Stomach smooth muscle (tissue), 2 donors: ENCODE measurements at regions not wholly inside any gene's neighbourhood (a gene's known extent, or its start where the extent isn't known, plus 50 kb on each side); places are given as distances from the start of the nearest gene placed in this dataset.

Source experiments
- H3K27ac ChIP-seq: one replicate; pipeline ENCODE4 v1.7.0; 2013; ENCODE audit warnings: mild to moderate bottlenecking, low read length, inconsistent platforms
- H3K27me3 ChIP-seq, 2 donors: one replicate each; pipeline ENCODE4 v1.7.0; 2013; ENCODE audit warnings: low read length in 2 of 2; ENCODE audit not compliant: insufficient read depth in 2 of 2, control insufficient read depth in 1 of 2
- H3K36me3 ChIP-seq, 2 donors: one replicate each; pipeline ENCODE4 v1.7.0; 2013; ENCODE audit warnings: low read length in 2 of 2; ENCODE audit not compliant: control insufficient read depth in 2 of 2, insufficient read depth in 2 of 2
- H3K4me1 ChIP-seq: one replicate; pipeline ENCODE4 v1.7.0; 2013; ENCODE audit warnings: low read length; ENCODE audit not compliant: control insufficient read depth, insufficient read depth
- H3K4me3 ChIP-seq, 2 donors: one replicate each; pipeline ENCODE4 v1.7.0; 2013; ENCODE audit warnings: low read length in 2 of 2
- H3K9ac ChIP-seq, 2 donors: one replicate each; pipeline ENCODE4 v1.7.0; 2013; ENCODE audit warnings: low read length in 2 of 2, mild to moderate bottlenecking in 1 of 2
- H3K9me3 ChIP-seq, 2 donors: one replicate each; pipeline ENCODE4 v1.7.0; 2013; ENCODE audit warnings: low read length in 2 of 2; ENCODE audit not compliant: control insufficient read depth in 2 of 2
- donor health status: healthy.
- donor health status: Pancreatic carcinoma.

GRCh38 chr7:66413379-66414114 is 208.4 kb downstream of the TPST1 start:
- no peak overlapping the region for H3K27ac ChIP-seq
- peaks cover 0 to 9% of the 10 kb centered on the region in 2 donors for H3K36me3 ChIP-seq
- peak overlapping the region in 1 of 2 donors; percentile 62 for H3K9ac ChIP-seq
- H3K27me3 ChIP-seq: no peaks in the 10 kb centered on the region
- H3K9me3 ChIP-seq: no peaks in the 10 kb centered on the region
- H3K4me3 ChIP-seq: peak overlapping the region; percentile 67 to 80
- H3K4me1 ChIP-seq: peaks cover 10% of the 10 kb centered on the region

DNA sequence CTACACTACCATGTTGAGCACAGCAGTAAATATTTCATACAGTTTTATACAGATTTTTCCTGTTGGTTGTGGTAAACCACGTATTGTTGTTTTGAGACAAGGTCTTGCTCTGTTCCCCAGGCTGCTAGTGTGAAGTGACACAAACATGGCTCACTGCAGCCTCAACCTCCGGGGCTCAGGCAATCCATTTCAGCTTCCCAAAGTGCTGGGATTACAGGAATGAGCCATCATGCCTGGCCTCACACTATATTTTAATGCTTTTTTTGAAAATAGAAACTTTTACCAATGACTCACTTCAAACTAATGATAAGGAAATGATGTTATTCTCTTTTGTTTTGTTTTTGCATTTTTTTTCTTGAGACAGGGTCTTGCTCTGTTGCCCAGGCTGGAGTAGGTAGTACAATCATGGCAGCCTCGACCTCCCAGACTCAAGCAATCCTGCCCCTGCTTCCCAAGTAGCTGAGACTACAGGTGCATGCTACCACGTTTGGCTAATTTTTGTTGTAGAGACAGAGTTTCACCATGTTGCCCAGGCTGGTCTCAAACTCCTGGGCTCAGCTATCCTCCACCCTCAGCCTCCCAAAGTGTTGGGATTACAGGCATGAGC is 210.6 kb downstream of the TPST1 start:
- Histone ChIP-seq H3K4me1 (peaks cover 10% of the 10 kb centered on the region), H3K27ac (no peak overlapping the region), H3K4me3 (no peak overlapping the region), H3K9me3 (no peaks in the 10 kb centered on the region), H3K36me3 (peaks cover 0 to 2% of the 10 kb centered on the region in 2 donors), H3K27me3 (no peaks in the 10 kb centered on the region), H3K9ac (no peak overlapping the region)

DNA sequence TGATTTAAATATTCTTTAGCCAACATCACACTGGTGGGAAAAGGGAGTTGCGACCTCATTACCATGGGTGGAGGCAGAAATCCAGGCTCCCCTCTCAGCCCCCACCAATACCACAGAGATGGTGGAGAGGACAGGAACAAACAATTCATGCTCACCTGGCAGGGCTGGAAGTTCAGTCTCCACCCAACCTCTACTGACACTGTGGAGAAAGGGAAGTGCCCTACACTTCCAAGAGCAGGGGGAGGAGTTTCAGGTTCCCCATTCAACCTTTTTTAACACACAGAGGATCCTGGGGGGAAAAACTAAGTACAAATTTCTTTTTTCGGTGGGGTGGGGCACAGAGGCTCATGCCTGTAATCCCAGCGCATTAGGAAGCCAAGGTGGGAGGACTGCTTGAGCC is 210.1 kb upstream of the KCTD7 start:
- H3K4me1 ChIP-seq: peaks cover 4% of the 10 kb centered on the region
- no peaks in the 10 kb centered on the region for H3K27me3 ChIP-seq
- H3K9ac ChIP-seq: no peak overlapping the region
- no peak overlapping the region for H3K4me3 ChIP-seq
- H3K27ac ChIP-seq: no peak overlapping the region
- no peaks in the 10 kb centered on the region for H3K9me3 ChIP-seq
- H3K36me3 ChIP-seq: no peaks in the 10 kb centered on the region

- Histone ChIP-seq H3K27me3 (no peaks in the 10 kb centered on the region), H3K36me3 (no peaks in the 10 kb centered on the region), H3K4me1 (no peaks in the 10 kb centered on the region), H3K9me3 (no peaks in the 10 kb centered on the region), H3K4me3 (no peak overlapping the region), H3K9ac (no peak overlapping the region), H3K27ac (no peak overlapping the region)
Observed at GRCh38 chr7:66419210-66419609, 209.5 kb upstream of the KCTD7 start.

GRCh38 chr7:66421830-66422475 is 206.7 kb upstream of the KCTD7 start:
- Histone ChIP-seq H3K4me1 (no peaks in the 10 kb centered on the region), H3K27ac (no peak overlapping the region), H3K9ac (no peak overlapping the region), H3K27me3 (no peaks in the 10 kb centered on the region), H3K36me3 (peaks cover 0 to 2% of the 10 kb centered on the region in 2 donors), H3K4me3 (no peak overlapping the region), H3K9me3 (no peaks in the 10 kb centered on the region)

GRCh38 chr7:66423729-66424128 is 205.0 kb upstream of the KCTD7 start:
- Histone ChIP-seq H3K36me3 (peaks cover 0 to 2% of the 10 kb centered on the region in 2 donors), H3K9ac (no peak overlapping the region), H3K27ac (no peak overlapping the region), H3K4me3 (no peak overlapping the region), H3K9me3 (no peaks in the 10 kb centered on the region), H3K27me3 (no peaks in the 10 kb centered on the region), H3K4me1 (no peaks in the 10 kb centered on the region)

GRCh38 chr7:66426332-66426731 is 202.3 kb upstream of the KCTD7 start:
- H3K9ac ChIP-seq: no peak overlapping the region
- peaks cover 0 to 2% of the 10 kb centered on the region in 2 donors for H3K36me3 ChIP-seq
- no peak overlapping the region for H3K4me3 ChIP-seq
- H3K4me1 ChIP-seq: no peaks in the 10 kb centered on the region
- H3K27ac ChIP-seq: no peak overlapping the region
- H3K9me3 ChIP-seq: no peaks in the 10 kb centered on the region
- H3K27me3 ChIP-seq: no peaks in the 10 kb centered on the region

DNA sequence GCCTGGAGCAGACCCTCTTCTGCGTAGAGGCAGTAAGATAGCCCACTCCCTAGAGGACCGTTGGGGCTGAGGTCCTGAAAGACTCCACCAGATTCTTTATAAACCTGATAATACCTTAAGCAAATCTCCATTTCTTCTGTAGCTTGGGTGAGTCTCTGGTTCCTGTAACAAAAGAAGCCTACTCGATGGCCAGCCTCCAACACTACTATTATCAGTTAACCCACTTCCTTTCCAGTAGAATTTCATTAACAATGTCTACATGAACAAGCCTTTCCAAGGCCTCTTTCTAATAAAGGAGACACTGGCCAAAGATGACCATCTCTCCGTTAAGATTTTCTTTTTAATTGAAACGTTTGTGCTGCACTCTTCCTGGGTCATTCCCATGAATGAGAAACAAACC is 201.7 kb upstream of the KCTD7 start:
- Histone ChIP-seq H3K4me1 (no peaks in the 10 kb centered on the region), H3K27me3 (no peaks in the 10 kb centered on the region), H3K9me3 (no peaks in the 10 kb centered on the region), H3K36me3 (peaks cover 0 to 2% of the 10 kb centered on the region in 2 donors), H3K27ac (no peak overlapping the region), H3K9ac (no peak overlapping the region), H3K4me3 (no peak overlapping the region)

DNA sequence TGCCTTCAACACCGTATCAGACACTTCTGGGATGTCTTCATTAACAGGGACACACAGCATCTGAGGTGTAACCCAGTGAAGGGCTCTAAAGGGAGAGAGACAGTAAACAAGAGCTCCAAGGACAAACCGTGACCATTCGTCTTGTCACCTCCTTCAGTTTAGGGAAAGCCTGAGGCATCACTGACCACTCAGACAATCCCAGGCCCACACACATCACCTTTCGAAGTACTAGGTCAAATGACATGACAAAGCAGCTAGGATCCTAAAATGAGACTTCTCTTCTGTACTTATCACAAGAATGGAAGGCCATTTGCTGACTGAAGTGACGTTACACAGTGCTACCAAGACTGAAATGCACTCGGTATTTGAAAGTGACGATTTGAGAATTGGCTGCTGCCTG is 200.7 kb upstream of the KCTD7 start:
- H3K4me1 ChIP-seq: no peaks in the 10 kb centered on the region
- H3K27me3 ChIP-seq: no peaks in the 10 kb centered on the region
- H3K27ac ChIP-seq: no peak overlapping the region
- H3K9ac ChIP-seq: no peak overlapping the region
- no peaks in the 10 kb centered on the region for H3K9me3 ChIP-seq
- peaks cover 0 to 2% of the 10 kb centered on the region in 2 donors for H3K36me3 ChIP-seq
- no peak overlapping the region for H3K4me3 ChIP-seq

- H3K27ac ChIP-seq: no peak overlapping the region
Observed at GRCh38 chr7:66429498-66430163, 199.1 kb upstream of the KCTD7 start.

More at GRCh38 chr7:66429498-66430163, 199.1 kb upstream of the KCTD7 start:
- H3K9me3 ChIP-seq: no peaks in the 10 kb centered on the region
- H3K4me3 ChIP-seq: no peak overlapping the region
- H3K9ac ChIP-seq: no peak overlapping the region
- peaks cover 0 to 2% of the 10 kb centered on the region in 2 donors for H3K36me3 ChIP-seq
- H3K27me3 ChIP-seq: no peaks in the 10 kb centered on the region
- no peaks in the 10 kb centered on the region for H3K4me1 ChIP-seq
